Endothelial cell of hepatic sinusoid (primary cell): ENCODE measurements at regions not wholly inside any gene's neighbourhood (a gene's known extent, or its start where the extent isn't known, plus 50 kb on each side); places are given as distances from the start of the nearest gene placed in this dataset.
"Not testable (repeated sequence)": the region's sequence is repeated elsewhere in the genome, so short reads cannot be mapped to it uniquely, and the experiment has no call there.

ENCODE experiments used
- in situ Hi-C: cut with HindIII; loops from 2 replicates; pipeline ENCODE4 v1.10.0; 2017; ENCODE audit warnings: low sequenced_read_pairs

DNA sequence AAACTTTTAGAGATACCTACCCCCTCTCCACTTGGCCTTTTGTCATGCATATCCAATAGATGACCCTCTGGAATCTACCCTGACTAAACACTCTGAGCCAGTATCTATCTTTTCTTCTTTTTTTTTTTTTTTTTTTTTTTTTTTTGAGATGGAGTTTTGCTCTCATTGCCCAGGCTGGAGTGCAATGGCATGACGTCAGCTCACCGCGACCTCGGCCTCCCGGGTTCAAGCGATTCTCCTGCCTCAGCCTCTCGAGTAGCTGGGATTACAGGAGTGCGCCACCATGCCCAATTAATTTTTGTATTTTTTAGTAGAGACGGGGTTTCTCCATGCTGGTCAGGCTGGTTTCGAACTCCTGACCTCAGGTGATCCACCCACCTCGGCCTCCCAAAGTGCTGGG lies 50.8 kb upstream of the GRIN2B start:
- in situ Hi-C loops, result not testable (repeated sequence)

DNA sequence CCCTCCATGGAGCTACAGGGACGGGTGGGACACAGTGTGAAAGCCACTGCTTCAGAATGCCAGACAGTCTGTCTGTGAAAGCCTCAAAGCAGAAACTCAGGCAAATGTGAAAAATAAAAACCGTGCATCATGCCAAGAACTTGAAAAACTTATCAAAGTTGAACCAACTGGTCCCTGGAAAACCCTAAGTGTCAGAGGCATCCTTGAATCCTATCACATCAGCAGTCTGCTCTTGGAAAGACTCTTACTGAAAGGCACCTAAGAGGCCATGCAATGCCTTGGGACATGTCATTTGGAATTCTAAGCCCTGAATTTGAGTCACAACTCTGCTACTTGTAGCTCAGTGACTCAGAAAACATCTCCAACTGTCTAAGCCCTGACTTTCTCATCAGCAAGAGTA lies 62.4 kb upstream of the GRIN2B start:
- in situ Hi-C loops, result no loop called here

DNA sequence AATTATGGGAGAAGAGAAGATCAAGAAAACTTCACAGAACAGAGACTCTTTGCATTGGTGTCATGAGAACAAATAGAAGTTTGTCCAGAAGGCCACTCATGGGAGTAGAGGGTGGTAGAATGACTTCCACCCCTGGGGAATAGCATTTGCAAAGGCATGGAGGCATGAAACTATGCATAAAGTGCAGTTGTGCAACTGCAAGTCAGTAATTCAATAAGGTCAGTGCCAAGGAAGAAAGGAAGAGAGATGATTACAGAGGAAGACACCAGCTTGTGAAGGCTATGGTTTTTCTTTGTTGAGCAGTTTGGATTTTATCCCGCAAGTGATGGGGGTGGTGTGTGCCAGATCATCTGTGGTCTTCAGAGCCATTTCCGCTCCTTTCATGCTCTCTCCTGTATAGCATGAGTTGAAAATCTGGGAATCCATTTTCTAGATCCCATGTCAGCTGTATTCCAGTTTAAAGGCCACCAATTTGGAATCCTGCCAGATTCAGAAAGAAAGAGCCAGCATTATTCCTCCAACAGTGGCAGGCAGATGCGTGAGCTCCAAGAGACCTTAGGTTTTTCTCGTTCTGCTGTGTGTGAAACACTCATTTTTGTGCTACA lies 67.6 kb upstream of the GRIN2B start:
- in situ Hi-C loops, result no loop called here

DNA sequence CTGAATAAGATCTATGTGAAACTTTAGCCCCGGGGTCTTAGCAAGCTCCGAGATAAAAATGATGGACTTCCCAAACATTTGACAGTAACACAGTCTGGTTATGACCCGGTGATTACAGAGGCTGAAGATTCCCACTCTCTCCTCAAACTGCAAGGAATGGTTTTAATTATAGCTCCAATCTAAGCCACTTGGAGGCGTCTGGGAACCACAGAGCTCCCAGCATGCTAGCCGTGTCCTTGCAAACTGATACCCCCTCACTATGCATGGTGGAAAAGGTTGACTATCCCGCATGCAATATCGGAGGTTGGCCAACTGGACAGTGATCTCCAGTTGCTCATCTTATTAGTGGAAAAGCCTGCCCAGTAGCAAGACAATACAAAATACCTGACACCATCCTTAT lies 76.5 kb upstream of the GRIN2B start:
- in situ Hi-C loops, result loop anchor here (5.0 kb wide), 1 partner anchor 51 kb away; no protein-coding TSS in a partner anchor

DNA sequence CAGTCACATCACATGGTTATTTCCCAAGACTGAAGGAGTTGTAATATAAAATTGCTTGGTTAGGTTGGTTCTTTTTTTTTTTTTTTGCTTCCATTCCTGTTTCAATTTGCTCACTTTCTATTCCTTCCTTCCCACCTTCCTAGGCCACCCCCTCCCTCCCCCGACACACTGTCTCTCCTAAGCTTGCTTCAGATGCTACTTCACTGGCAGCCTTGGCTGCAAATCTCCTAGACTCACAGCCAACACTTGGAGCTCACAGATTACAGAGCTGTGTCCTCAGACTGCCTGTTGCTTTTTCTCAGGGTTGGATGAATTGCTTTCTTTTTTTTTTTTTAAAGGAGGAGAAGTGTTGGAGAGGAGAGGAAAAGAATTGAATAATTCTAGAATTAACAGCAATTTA lies 77.3 kb upstream of the GRIN2B start:
- in situ Hi-C loops, result loop anchor here (5.0 kb wide), 1 partner anchor 51 kb away; no protein-coding TSS in a partner anchor

DNA sequence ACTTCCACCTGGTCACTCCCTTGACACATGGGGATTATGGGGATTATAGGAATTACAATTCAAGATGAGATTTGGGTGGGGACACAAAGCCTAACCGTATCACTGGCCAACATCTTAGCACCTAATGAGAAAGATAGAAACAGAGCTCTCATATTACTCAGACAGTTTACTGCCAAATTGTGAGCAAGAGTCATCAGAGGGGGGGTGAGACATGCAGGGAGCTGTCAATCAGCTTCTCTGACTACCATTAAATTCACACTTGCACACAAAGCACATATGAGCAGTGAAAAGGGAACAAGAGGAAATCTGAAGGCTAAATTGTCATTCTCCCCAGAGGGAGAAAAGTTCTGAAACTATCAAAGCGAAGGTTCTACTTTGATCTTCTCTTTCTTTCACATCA lies 78.1 kb upstream of the GRIN2B start:
- in situ Hi-C loops, result loop anchor here (5.0 kb wide), 1 partner anchor 52 kb away; no protein-coding TSS in a partner anchor

DNA sequence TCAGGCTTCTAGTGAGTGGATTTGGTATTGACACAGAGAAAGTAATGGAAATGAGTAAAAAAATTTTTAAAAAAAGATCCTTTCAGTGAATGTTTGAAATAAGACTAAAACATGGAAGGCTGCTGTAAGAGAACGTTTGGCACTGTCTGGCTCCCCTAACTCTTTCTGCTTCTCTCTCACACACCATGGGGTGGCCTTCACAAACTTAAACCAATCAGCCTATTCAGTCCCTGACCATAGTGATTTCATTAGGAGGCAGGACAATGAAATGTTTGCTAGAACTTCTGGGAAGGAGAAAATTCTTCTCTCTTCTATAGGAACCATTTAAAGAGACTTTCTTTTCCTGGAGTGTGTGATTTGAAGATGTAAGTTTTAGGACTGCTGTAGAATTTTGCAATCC lies 84.2 kb upstream of the GRIN2B start:
- in situ Hi-C loops, result no loop called here

DNA sequence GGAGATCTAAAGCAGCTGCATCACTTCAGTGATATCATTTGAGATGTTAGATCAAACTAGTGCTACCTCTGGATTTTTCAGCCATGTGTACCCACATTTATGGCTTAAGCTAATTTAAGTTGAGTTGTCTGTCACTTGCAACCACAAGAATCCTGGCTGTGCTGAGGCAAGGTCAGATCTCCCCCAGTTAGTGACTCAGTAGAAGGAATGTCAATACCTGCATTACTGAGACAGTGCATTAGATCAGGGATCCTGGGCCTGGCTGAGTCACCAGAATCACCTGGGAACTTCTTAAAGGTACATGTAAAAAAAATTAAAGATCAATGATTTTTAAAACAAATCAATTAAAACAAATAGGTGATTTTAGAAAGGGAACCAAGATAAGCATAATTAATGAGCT lies 84.6 kb upstream of the GRIN2B start:
- in situ Hi-C loops, result no loop called here

DNA sequence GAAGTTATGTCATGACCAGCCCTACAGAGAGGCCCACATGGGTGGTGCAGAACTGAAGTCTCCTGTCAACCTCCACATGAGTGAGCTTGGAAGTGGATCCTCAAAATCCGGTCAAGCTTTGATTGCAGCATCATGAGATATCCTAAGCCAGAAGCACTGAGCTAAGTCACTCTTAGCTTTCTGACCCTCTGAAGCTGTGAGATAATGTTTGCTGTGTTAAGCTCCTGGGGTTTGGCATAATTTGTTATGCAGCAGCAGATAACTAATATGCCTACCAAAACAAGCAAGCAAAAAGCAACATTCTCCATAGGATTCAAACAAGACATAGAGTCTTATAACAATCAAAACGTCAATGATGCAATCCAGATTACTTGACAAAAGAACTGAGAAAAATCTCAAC lies 87.6 kb upstream of the GRIN2B start:
- in situ Hi-C loops, result no loop called here

DNA sequence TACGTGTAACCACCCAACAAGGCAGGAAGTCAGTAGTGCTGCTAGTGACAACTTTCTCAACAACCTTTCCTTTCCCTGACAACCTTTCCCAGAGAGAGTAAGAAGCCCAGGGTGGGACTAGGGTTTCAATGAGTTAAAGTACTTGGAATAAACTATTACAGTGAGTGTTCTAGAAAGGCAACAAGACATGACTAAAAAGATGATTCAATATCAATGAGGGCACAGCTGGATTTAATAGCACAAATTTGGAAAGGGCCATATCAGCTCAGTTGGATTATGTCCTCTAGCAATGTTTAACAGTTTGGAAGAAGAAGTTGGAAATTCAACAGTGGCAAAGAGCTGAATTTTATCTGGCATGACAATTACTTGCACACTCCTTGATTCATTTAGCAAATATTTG lies 90.4 kb upstream of the GRIN2B start:
- in situ Hi-C loops, result no loop called here

DNA sequence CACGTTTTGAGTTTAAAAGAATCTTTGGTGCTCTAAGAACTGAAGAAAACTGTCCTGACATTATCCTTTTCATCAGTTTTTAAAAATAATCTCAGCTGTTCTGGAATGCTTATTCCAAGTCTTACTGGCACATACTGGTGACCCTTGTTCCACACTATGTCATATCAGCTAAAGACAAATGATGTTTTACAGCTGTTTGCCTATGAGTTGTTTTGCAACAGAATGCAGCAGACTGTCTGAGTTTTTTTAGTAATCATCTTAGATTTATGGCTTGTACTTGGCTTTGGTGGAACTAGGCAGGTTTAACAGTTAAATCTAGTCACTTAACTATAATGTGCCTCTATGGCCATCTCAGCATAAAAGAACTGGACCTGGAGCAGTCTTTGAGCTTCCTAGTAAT lies 91.6 kb upstream of the GRIN2B start:
- in situ Hi-C loops, result no loop called here

DNA sequence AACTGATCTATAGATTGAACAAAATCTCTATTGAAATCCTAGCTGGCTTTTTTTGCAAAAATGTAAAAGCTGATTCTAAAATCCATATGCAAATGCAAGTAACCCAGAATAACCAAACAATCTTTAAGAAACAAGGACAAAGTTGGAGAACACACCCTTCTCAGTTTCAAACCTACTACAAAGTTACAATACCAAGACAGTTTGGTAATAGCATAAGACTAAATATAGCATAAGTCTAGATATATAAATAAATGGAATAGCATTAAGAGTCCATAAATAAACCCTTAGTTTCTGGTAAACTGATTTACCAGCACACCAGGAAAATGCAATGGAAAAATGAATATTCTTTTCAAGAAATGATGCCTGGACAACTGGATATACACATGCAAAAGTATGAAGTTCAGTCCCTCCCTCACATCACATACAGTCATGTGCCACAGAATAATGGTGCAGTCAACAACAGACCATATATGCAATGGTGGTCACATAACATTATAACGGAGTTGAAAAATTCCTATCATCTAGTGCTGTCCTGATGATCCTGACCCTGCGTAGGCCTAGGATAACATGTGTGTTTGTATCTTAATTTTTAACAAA lies 94.5 kb upstream of the GRIN2B start:
- in situ Hi-C loops, result loop anchor here (5.0 kb wide), 1 partner anchor 49 kb away; no protein-coding TSS in a partner anchor

DNA sequence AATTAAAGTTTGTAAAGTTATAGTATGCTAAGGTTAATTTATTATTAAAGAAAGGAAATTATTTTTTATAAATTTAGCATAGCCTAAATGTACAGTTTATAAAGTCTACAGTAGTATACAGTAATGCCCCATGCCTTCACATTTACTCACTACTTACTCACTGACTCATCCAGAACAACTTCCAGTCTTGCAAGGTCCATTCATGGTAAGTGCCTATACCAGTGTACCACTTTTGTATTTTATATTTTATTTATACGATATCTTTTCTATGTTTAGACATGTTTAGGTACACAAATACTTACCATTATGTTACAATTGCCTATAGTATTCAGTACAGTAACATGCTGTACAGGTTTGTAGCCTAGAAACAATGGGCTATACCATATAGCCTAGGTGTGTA lies 95.1 kb upstream of the GRIN2B start:
- in situ Hi-C loops, result loop anchor here (5.0 kb wide), 1 partner anchor 49 kb away; no protein-coding TSS in a partner anchor

DNA sequence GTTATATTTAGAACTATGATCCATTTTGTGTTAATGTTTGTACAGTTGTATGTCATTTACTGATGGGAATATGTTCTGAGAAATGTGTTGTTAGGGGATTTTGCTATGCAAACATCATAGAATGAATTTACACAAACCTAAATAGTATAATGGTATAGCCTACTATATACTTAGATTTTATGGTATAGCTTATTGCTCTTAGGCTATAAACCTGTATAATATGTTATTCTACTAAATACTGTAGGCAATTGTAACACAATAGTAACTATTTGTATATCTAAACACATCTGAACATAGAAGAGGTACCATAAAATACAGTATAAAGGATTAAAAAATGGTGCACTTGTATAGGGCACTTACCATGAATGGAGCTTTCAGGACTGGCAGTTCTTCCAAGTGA lies 105.4 kb upstream of the GRIN2B start:
- in situ Hi-C loops, result no loop called here

DNA sequence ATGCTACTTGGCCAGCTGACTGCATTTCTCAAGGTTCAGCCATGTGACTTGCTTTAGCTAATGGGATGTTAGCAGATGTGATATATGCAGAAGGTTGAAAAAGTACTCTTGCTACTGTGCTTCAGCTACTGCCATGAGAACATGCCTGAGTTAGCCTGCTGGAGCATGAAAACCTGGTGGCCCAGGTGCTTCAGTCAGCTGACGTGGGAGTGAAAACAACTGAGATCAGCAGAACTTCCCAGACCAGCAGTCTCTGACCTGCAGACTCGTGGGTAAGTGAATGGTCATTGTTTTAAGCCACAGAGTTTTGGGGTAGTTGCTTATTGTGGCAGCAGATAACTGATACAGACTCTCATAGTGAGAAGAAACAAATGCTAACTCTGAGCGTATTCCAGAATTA lies 118.6 kb upstream of the GRIN2B start:
- in situ Hi-C loops, result no loop called here

DNA sequence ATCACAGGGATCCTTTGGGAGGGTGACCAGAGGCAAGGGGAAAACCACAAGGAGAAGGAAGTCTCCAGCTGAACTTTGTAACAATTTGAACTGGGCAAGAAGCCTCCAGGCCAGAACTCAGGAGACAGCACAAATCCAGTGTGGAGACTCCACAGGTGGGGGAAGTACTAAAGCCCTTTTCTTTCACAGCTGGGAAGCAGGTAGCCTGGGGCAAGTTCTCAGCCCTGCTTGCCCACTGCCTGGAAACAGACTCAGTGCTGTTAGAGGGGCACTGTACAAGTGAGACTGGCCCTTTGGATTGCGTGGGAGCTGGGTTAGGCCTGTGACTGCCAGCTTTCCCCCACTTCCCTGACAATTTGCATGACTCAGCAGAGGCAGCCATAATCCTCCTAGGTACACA lies 120.2 kb upstream of the GRIN2B start:
- in situ Hi-C loops, result not testable (repeated sequence)

DNA sequence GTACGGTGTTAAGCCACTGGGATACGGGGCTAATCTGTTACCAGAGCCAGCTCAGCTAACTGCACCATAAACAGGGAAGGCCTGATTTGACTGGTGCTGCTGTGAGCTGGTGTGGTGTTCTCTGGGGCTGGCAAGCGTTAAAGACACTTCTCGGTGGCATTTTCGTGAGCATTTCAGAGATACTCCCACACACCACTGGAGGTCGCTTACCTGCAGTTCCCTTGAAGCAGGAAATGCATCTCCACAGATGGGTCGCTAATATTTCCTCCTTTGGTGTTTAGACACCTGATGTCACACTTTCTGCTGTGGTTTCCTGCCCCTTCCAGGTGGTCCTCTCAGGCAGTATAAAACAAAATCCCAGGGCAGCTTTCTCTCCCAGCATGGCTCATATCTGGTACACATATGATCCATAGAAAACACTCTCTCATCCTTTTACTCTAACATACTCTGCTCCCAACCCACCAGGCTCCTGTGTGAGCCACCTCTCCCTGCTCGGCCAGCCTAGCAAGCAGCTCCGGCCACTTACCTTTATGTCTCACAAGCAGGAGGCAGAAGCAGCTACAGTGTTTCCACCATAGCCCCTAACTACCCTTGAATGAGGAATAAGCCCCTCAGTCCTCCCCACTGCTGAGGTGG lies 129.9 kb upstream of the GRIN2B start:
- in situ Hi-C loops, result no loop called here

DNA sequence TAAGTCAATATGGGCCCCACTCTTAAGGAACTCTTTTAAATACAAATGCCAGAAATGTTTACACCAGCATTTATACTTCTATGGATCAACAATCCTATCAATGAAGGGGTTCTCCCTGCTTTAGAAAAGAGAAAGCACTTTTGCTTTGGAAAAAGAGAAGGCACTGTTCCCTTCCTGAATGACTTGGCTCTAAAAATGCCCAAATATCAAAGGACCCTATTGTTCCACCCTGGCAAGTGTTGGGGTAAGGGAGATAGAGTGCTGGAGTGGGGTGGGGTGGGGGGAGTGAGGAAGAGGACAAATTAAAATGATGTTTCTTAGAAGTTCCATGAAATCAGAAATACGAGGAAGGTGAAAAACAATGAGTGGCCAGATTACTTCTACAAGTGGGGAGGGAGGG lies 131.6 kb upstream of the GRIN2B start:
- in situ Hi-C loops, result no loop called here

DNA sequence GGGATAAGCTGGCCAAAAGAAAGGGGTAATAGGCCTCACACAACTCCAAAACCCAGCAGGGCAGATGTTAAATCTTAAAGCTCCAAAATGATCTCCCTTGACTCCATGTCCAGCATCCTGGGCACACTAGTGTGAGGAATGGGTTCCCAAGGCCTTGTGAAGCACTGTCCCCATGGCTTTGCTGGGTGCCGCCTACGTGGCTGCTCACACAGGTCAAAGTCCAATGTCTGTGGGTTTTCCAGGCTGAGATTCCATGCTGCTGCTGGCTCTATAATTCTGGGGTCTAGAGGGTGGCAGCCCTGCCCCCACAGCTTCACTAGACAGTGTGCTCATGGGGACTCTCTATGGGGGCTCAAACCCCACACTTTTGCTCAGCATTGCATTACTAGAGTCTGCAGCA lies 145.3 kb upstream of the GRIN2B start:
- in situ Hi-C loops, result no loop called here

DNA sequence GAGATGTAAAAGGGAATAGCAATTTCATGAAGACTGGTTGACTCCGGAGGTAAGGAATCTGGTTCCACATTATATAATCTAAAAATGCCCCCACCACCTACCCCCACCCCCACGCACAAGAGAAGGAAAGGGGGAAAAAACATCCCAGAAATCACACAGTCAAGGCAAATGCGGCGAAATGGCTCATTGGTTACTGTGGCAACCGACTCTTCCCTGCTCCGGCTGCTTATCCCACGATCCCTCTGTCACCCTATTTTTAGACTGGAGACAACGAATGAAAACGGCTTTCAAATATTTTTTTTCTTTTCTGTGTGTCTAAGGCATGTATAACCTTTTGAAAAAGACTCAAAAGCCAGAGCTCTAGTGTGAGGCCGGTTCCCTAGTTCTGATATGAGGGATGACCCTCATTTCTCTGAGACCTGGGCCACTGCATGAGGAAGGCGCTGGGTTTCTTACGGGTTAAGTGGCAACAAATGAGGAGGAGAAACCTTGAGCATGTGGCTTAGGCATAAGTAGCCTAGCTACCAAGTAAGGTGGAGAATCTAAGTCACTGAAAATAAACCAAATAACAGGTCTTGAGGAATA lies 148.3 kb upstream of the GRIN2B start:
- in situ Hi-C loops, result no loop called here

DNA sequence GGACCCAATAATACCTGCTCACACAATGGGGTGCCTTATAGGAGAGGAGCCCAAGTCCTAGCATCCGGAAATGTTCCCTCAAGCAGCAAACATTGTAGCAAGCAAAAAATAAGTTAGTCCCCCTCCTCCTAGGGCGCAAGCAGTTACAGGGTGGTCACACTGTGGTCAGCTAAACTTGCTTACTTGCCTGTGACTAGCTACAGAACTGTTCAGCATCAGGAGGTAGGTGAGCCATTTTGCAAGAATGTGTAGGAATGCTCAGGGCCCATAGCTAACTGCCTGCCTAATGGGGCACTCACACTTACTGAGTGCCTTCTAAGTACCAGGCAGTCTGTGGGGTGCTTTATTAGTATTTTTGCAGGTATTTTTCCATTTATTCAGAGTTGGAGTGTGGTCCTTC lies 154.6 kb upstream of the GRIN2B start:
- in situ Hi-C loops, result no loop called here

DNA sequence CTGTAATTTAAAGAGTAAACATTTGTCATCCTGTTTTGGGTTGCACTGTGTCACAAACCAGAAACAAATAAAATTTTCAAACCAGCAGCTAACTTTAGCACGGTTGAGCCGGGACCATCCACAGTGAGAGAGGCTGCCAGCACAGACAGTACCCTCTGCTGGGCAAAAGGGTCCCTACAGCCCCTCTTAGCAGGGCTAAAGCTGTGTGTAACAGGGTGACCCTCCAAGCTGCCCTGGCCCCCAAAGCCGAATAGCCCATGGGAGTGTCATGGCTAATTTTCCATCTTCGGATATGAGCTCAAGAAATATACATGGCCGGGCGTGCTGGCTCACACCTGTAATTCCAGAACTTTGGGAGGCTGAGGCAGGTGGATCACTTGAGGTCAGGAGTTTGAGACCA lies 157.1 kb upstream of the GRIN2B start:
- in situ Hi-C loops, result no loop called here
